EL (cell line): ENCODE measurements at regions not wholly inside any gene's neighbourhood (a gene's known extent, or its start where the extent isn't known, plus 50 kb on each side); places are given as distances from the start of the nearest gene placed in this dataset.
"Not testable (repeated sequence)": the region's sequence is repeated elsewhere in the genome, so short reads cannot be mapped to it uniquely, and the experiment has no call there.

Experiments
- DNase-seq: peaks from one replicate; pipeline ENCODE4 v3.0.0-alpha.2; 2016

DNA sequence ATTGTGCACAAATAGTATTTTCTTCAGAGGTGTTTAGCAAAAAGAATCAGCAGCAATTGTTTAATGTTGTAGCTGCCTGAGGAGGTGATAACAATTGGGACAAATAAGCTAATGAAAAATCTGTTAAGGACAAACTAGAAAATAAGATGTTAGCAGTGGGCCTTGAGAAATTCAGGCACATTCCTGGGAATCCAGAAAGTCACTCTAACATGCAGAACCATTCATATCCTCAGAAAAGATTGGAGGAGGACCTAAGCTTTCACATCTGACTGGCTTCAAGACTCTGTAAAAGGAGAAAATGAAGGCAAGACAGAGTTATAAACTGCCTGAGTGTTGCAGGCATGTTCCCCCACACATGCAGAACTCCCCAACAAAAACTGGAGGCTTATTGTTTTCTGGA, 353.5 kb upstream of the RGPD4 start:
- no peak for DNase-seq

DNA sequence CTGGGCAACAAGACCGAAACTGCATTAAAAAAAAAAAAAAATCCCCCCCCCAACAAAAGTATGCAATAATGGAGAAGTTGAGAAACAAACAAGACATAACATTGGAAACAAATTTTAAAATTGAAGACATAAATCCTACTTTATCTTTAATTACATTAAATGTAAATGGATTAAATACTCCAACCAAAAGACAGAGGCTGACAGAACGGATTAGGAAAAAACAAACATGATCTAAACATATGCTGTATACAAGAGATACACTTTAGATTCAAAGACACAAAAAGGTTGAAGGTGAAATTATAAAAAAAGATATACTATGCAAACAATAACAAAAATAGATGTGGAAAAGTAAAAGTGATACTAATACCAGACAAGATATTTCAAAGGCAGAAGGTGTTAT, 350.8 kb upstream of the RGPD4 start:
- no peak for DNase-seq

DNA sequence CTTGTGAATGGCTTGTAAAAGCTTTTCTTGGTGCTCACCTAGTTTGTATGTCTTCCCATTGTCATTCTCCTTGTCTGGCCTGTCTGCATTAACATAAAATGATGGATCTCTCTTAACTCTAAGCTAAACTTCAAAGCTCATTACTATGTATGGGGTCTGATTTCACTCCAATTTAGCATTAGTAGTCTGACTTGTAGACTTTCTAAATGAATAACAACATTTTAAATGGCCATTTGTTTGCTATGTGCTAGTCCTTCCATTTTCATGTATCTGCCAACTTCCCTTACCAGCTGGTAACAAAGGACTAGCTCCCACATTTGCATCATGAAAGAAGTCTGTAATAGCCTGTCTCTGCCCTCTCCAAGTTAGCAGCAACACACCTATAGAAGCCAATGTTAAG, 324.2 kb upstream of the RGPD4 start:
- DNase-seq = no peak

DNA sequence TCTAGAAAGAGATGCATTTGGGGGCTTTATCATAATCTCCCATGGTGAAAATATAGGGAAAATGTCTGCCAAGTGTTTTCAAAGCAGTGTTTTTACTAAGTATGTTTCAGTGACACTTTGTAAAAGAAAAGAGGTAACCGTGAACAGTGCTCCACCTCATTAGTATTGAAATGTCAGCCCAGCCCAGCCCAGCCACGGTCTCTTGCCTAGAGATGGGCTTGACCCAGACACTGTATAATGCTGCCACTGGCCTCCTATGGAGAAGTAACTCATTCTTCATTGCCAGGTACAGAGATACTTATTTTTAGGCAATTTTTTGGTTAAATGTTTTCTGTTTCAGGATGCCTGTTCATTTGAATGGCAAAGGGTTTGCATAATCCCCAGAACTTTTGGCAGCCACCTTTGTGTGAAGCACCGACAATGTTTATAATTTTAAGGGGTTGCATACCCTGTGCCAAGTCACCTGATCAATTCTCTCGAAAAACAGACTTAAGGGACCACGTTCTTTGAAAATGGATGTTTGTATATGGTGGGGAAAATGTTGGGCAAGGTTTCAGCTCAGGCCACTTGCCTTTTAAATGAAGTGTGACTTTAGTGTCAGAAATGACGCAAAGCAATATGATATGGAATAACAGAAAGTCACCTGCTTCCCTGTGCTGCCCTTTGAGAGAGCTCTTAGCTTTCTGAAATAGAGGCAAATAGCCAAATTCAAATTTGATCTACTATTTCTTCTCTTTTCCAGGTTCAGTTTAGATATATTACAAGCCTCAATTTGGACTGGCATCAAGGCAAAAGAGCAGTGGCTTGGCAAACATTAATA, 314.5 kb upstream of the RGPD4 start:
- DNase-seq = no peak

DNA sequence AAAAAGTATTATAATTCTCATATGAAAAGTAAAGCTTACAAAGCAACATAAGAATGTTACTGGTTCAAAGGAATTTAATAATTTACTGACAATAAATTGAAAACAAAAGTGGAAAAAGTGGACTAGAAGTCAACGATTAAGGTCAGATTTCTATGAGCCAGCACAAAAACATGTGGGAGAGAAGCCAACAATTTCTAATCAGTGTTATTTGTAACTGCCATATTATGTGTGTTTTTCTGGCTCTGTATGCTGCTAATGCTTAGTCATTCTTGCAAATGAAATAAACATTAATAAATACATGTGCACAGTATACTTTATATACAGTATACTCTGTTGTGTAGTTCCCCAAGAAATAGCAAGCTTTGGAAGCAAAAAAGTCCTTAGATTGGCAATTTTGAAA, 301.3 kb upstream of the RGPD4 start:
- DNase-seq = peak; percentile 47

DNA sequence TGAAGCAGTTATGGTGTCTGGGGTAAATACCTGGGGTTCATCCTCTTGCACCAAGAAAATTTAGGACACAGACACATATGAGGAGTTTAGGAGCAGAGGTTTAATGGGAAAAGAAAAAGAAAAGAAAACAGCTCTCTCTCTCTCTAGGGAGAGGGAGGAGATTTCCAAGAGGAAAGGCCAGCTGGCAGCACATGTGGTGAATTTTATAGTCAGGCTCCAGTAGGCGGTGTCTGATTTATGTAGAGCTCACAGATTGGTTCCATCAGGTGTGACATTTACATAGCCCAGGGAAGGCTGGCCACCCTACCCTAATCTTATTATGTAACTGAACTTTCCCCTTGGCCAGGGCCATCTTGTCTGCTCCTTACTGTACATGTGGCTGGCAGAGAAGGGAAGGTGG, 297.5 kb upstream of the RGPD4 start:
- no peak for DNase-seq

DNA sequence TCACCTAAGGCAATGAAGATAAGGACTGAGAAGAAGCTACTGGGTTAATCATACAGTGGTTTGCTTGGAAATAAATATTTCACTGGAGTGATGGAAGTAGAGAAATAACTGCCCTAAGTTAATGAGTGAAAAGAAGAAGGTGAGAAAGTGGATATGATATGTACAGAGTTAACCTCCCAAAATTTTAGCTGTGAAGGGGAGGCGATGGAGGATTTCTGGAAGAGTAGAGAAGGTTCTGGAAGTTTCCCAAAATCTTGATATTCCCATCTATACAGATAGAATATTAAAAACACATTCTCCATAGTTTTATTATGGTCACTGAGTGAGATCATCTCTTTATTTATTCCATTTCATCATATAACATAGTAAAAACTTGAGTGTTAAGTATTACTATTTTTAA, 296.6 kb upstream of the RGPD4 start:
- DNase-seq = no peak

DNA sequence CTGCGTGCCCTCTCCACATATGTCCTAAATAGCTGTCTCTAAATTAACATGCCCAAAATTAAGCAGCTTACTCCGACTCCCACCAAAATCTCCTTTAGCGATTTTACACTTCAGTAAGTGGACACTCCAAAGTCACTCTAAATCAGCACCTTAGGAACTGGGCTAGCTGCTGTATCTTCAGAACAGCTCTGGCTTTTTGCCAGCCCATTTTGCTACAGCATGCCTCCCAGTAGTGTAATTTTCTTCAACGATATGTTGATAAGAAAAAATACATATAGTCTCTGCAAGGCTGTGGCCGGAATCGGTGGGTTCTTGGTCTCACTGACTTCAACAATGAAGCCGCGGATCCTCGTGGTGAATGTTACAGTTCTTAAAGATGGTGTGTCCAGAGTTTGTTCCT, 291.8 kb upstream of the RGPD4 start:
- DNase-seq = no peak

DNA sequence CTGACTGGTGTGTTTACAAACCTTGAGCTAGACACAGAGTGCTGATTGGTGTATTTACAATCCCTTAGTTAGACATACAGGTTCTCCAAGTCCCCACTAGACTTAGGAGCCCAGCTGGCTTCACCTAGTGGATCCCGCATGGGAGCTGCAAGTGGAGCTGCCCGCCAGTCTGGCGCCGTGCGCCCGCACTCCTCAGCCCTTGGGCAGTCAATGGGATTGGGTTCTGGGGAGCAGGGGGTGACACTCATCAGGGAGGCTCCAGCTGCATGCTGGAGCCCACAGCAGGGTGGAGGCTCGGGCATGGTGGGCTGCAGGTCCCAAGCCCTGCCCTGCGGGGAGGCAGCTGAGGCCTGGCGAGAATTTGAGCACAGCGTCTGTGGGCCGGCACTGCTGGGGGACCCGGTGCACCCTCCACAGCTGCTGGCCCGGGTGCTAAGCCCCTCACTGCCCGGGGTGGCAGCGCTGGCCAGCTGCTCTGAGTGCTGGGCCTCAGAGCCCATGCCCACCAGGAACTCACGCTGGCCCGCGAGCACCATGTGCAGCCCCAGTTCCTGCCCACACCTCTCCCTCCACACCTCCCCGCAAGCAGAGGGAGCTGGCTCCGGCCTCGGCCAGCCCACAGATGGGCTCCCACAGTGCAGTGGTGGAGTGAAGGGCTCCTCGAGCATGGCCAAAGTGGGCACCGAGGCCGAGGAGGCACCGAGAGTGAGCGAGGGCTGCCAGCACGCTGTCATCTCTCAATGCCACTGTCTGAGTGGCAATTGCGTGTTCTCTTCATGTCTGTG, 290.6 kb upstream of the RGPD4 start:
- DNase-seq = not testable (repeated sequence)

DNA sequence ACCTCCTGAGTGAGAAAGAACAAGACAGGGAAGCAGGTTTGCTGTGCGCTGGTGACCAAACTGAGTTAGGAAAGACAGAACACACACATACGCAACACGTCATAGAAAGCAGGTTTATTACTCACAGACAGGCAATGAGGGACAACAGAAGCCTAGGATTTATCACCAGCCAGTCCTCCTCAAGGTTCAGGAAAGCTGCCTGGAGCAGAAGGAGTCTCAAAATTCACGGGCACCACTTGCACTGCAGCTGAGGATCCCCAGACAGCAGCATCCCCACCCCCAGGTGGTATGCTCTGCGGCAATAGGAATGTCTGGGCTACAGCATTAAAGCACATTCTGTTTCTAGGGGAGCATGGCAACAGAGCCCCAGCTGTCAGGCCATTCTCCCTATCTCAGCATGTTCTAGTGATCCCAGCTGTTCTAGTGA, 284.4 kb upstream of the RGPD4 start:
- no peak for DNase-seq

DNA sequence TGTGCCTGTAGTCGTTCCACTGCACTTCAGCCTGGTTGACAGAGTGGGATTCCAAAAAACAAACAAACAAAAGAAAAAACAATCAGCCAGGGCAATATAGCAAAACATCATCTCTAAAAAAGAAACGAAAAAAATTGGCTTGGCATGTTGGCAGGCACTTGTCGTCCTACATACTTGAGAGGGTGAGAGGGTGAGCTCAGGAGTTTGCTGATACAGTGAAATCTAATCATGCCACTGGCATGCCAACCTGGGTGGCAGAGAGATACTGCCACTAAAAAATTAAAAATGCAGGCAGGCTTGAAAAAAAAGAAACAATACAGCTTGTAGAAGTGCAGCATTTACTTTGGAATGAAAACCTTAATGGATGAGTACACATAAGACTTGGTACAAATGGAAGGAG, 282.9 kb upstream of the RGPD4 start:
- DNase-seq = no peak

DNA sequence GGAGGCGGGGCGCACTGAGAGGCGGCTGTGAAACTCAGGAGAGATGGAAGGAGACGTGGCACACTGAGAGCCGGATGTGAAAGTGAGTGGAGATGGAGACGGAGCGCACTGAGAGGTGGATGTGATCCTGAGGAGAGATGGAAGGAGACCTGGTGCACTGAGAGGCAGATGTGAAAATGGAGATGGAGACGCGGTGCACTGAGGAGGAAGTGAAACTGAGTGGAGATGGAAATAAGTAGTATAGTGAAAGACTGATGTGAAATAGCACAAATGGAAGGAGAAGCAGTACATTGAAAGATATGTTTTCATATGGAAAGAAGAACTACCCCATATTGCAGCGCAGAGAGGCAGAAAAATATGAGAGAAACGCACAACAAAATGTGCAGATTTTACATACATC, 281.6 kb upstream of the RGPD4 start:
- no peak for DNase-seq

DNA sequence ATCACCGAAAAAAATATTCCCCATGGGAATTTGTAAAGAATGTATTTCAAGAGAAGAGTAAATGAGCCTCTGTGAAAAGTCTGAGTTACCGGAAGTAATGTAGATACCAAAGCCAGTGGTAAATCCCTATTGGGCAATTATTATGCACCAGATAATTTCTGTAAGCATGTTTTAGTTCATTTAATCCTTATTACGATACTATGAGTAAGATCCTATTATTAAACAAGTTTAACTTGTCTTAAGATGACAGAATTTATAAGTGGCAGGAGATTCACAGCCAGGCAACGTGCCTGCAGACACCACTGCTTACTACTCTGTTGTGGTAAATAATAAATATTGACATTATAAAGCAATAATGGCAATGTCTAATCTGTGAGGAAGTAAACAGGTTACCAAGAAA, 280.8 kb upstream of the RGPD4 start:
- no peak for DNase-seq

DNA sequence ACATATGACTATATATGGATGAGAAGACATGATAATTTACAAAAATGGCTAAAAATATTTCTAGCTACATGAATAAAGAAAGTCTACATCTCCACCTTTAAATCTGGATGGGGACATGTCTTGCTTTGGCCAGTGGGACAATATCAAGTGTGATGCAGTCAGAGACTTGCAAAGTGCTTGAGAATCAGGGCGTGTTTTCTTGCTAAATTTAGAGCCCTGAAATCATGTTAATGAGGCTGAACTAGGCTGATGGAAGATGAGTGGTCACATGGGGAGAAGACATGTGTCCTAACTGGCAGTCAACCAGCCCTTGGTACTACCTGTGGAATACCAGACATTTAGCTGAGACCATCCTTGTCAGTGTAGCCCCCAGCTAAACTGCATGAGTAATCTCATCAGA, 278.5 kb upstream of the RGPD4 start:
- no peak for DNase-seq

DNA sequence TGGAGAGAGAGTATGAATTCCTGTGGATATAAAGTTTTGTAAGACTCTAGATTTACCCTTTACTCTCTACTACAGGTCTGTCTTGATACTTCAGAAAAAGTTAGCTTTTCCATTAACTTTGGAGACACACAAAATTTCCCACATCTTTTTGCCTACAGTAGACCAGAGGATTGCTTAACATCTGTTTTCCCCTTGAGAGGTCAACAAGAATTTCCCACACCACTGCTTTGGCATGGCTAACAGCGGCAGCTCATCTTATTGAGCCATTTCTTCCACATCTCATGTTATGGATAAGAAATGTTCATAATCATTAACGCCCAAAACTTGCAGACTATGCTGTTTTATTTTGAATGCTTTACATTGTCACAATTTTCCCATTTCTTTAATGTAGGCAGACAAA, 273.6 kb upstream of the RGPD4 start:
- DNase-seq = no peak

DNA sequence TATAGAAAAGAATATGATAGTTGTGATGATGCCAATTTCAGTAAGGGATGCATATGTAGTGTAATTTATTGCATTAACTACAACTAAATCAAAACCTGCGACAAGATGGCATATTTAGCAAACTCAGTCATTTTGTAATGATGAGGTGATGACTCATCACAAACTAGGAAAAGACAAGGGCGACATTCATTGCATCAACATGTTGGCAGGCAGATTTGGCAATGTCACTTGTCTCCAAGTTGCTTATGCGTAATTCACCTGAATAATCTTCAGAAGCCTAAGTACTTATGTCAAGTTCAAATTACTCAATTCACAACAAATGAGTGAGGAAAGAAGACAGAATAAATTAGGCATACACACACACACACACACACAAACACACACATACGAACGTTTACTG, 273.2 kb upstream of the RGPD4 start:
- no peak for DNase-seq

DNA sequence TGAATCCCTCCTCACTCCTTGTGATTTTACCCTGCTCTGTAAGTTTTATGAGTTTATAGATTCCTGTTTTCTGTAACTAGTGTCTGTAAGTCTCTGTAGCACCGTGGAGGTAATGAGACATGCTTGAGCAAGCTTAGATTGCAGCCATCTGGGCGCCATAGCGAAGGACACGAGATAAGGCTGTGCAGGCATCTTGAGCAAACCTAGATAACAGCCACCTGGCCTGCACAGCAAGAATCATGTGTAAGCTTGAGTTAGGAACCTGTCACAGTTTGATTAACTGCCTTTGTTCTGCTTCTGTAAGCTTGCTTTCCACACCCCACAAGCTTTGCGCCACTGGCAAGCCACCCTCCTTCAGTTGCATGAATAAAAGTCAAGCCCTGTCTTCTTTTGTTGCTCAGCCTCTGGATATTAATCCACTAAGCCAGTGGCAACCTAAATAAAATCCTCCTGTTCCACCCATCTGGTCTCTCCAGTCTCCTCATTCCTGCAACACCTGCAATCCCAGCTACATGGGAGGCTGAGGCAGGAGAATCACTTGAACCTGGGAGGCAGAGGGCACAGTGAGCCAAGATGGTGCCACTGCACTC, 270.6 kb upstream of the RGPD4 start:
- no peak for DNase-seq

DNA sequence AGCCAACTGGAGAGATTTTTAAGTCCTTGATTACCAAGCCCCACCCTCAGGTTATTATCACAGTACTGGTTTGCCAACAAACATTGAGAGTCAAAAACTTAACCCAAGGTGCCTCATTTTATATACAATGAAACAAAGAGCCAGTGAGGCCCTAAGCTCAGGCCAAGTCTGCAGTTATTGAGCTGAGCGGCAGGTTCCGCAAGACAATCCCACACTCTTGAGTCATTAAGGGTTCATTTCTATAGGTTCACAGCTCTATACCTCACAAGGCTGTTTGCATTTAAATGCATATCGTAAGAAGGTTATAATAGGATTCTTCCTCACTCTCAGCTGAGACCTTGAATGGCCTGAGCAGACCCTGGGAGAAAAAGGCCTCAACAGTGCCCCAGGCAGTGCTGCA, 268.4 kb upstream of the RGPD4 start:
- no peak for DNase-seq

DNA sequence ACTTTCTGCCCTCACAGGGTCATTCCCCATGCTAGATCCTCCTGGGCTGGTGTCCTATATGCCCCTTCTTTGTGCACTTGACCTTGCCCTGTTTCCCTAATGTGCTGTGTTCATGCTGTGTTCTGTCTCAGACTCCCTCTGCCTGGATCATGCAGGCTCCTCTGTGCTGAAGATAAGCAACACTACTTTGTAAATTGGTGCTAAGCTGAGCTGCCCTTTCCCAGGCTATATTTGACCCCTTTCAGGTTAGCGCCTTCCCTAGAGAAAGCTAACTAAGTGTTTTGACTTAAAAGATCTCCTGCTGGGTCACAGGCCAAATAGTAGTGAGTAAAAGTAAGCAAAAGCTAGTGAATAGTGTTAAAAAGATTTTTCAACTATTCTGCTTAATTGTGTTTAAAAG, 257.2 kb upstream of the RGPD4 start:
- no peak for DNase-seq

DNA sequence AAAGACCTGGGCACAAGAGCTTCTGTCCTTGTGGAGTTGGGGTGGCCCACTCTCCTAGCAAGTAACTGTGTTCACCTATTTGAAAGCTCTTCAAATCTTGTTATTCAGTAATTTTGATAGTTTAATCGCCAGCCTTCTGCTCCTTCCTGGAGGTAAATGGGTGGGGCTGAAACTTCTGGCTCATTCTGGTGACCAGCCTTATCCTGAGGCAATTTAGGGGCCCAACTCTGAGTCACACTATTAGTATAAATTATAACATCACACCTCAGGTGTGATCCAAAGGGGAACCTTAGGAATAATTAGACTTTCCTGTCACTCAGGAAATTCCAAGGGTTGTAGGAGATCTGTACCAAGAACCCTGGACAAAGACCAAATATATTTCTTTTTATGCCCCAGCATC, 255.8 kb upstream of the RGPD4 start:
- no peak for DNase-seq

DNA sequence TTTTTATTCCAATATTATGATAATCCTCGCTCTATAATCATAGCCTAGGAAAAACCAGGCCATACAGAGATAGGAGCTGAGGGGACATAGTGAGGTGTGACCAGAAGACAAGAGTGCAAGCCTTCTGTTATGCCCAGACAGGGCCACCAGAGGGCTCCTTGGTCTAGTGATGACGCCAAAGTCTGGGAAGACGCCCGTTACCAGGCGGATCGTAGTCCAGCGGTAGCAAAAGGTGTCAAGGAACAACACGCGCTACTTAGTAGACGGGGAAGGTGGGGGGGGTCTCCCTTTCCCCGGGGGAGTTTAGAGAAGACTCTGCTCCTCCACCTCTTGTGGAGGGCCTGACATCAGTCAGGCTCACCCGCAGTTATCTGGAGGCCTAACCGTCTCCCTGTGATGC, 253.8 kb upstream of the RGPD4 start:
- peak; percentile 29 for DNase-seq

DNA sequence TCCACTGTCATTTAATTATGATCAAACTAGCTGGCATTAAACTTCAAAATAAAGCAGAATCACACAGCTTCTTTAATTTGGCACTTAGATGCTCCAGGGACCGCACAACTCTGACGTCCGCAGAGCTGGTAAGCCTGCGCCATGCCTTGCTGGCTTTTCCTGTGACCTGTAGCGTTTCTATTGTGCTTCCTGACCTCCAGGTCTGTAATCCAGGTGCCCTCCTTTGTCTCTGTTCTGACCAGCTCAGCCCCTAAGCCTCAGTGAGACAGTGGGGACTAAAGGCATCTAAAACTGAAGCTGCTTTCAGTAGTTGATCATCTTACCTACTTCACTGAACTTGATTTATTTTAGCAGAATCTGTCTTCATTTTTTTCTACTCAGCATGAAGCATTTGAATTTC, 249.7 kb upstream of the RGPD4 start:
- no peak for DNase-seq

DNA sequence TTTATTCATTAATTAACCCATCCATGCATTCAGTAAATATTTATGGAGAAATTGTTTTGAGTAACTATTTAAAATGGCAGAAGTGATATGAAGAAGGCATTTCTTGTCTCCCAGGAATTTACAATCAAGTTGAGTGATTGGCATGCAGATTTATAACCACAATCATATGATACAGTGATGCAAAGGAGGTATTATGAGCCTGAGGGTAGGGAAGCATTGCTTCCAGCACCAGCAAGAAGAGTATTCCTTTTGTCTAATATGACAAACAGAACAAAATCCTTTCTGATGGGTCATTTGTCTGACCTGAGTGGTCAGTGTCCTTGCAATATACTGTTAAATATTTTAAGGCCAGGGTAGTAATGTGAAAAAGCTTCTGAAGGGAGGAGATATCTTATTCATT, 244.2 kb upstream of the RGPD4 start:
- no peak for DNase-seq

DNA sequence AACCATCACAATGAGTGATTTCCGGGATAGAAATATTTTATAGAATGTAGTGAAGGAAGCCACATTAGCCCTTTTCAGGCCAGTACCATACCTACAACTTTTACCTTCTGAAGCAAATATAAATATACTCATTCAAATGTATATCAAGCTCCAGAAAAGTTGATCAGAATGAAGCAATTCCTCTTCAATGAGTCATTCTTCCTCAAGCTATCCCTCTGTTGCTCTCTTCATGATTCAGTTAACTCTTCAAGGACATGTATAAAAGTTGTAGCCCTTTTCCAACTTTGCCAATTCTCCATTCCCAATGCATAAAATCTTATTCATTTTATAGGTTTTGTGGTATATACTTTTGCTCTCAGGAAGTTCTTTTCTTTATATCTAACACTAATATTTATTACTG, 242.1 kb upstream of the RGPD4 start:
- DNase-seq = peak; percentile 54
